CD14-positive monocyte (primary cell): ENCODE measurements at regions not wholly inside any gene's neighbourhood (a gene's known extent, or its start where the extent isn't known, plus 50 kb on each side); places are given as distances from the start of the nearest gene placed in this dataset.

ENCODE experiments used
- DNase-seq, 3 donors: peaks; one replicate each; pipeline ENCODE4 v3.0.0-alpha.2; 2011 to 2022
- H2AFZ ChIP-seq: 2 replicates; pipeline ENCODE4 v1.6.0; 2012; ENCODE audit warnings: mild to moderate bottlenecking, low read depth, low read length, inconsistent platforms; ENCODE audit not compliant: insufficient read depth, poor library complexity, severe bottlenecking
- H3K27ac ChIP-seq, 2 donors: 1 replicate in 1 of 2; 2 replicates in 1 of 2; pipeline ENCODE4 v1.5.1; 2012 to 2013; ENCODE audit warnings: low read length in 2 of 2, control low read depth in 1 of 2, inconsistent platforms in 1 of 2, low read depth in 1 of 2, mild to moderate bottlenecking in 1 of 2
- H3K27me3 ChIP-seq, 2 donors: one replicate each; pipeline versions ENCODE4 v1.6.0 to v1.6.1; 2011 to 2013; ENCODE audit warnings: low read length in 2 of 2; ENCODE audit not compliant: control insufficient read depth in 2 of 2, insufficient read depth in 2 of 2
- H3K36me3 ChIP-seq, 2 donors: replicated peaks in 1 of 2; 1 replicate in 1 of 2; 2 replicates in 1 of 2; pipeline versions ENCODE4 v1.5.1 to v1.6.1; 2012 to 2013; ENCODE audit warnings: low read length in 2 of 2, control low read depth in 1 of 2, inconsistent platforms in 1 of 2, mild to moderate bottlenecking in 1 of 2; ENCODE audit not compliant: insufficient read depth in 2 of 2, control insufficient read depth in 1 of 2
- H3K4me1 ChIP-seq, 2 donors: 1 replicate in 1 of 2; 2 replicates in 1 of 2; pipeline versions ENCODE4 v1.5.1 to v1.6.1; 2012 to 2013; ENCODE audit warnings: low read length in 2 of 2, control low read depth in 1 of 2, inconsistent platforms in 1 of 2, mild to moderate bottlenecking in 1 of 2, moderate library complexity in 1 of 2; ENCODE audit not compliant: insufficient read depth in 2 of 2, control insufficient read depth in 1 of 2
- H3K4me2 ChIP-seq: replicated peaks from 2 replicates; pipeline ENCODE3; 2012; ENCODE audit warnings: low read length, moderate library complexity, mild to moderate bottlenecking; ENCODE audit not compliant: poor library complexity, severe bottlenecking; ENCODE audit errors: extremely low read depth
- H3K4me3 ChIP-seq, 3 experiments: fragments of 200-600 bp in 1 of 3; sonication (generic) in 1 of 3; replicated peaks in 1 of 3; 1 replicate in 2 of 3; 2 replicates in 1 of 3; pipeline ENCODE4 v1.5.1; 2011 to 2013; ENCODE audit warnings: low read length in 3 of 3, mild to moderate bottlenecking in 3 of 3, control low read depth in 2 of 3, low read depth in 2 of 3, inconsistent platforms in 1 of 3, moderate library complexity in 1 of 3
- H3K79me2 ChIP-seq: 2 replicates; pipeline ENCODE4 v1.6.0; 2012; ENCODE audit warnings: mild to moderate bottlenecking, control low read depth, inconsistent platforms, low read length, moderate library complexity; ENCODE audit not compliant: insufficient read depth
- H3K9ac ChIP-seq: 2 replicates; pipeline ENCODE4 v1.6.0; 2017; ENCODE audit warnings: low read length, mild to moderate bottlenecking; ENCODE audit not compliant: insufficient read depth, poor library complexity, severe bottlenecking
- H3K9me3 ChIP-seq, 2 donors: replicated peaks in 1 of 2; 1 replicate in 1 of 2; 2 replicates in 1 of 2; pipeline versions ENCODE4 v1.5.1 to v1.6.1; 2012 to 2013; ENCODE audit warnings: low read length in 2 of 2, control low read depth in 1 of 2; ENCODE audit not compliant: control insufficient read depth in 1 of 2, insufficient read depth in 1 of 2
- H4K20me1 ChIP-seq: 2 replicates; pipeline ENCODE4 v1.6.0; 2012; ENCODE audit warnings: mild to moderate bottlenecking, low read length, control low read depth, moderate library complexity; ENCODE audit not compliant: insufficient read depth
- H3K27ac Mint-ChIP-seq, 7 donors: one replicate each; pipeline ENCODE4 v1.8.0; 2020; ENCODE audit warnings: mild to moderate bottlenecking in 7 of 7, mixed read lengths in 7 of 7, moderate library complexity in 6 of 7, inconsistent platforms in 2 of 7
- H3K27me3 Mint-ChIP-seq, 3 donors: one replicate each; pipeline ENCODE4 v1.8.0; 2021 to 2022; ENCODE audit warnings: low read depth in 3 of 3, mild to moderate bottlenecking in 3 of 3, mixed read lengths in 3 of 3, moderate library complexity in 3 of 3, inconsistent platforms in 1 of 3
- H3K36me3 Mint-ChIP-seq, 2 donors: one replicate each; pipeline ENCODE4 v1.8.0; 2020; ENCODE audit warnings: mixed read lengths in 2 of 2, inconsistent platforms in 1 of 2, mild to moderate bottlenecking in 1 of 2
- H3K4me1 Mint-ChIP-seq: one replicate; pipeline ENCODE4 v1.8.0; 2020; ENCODE audit warnings: mild to moderate bottlenecking, mixed read lengths
- H3K4me3 Mint-ChIP-seq, 2 donors: one replicate each; pipeline ENCODE4 v1.8.0; 2020; ENCODE audit warnings: mild to moderate bottlenecking in 2 of 2, mixed read lengths in 2 of 2, moderate library complexity in 1 of 2
- H3K9me3 Mint-ChIP-seq, 7 donors: one replicate each; pipeline ENCODE4 v1.8.0; 2020 to 2022; ENCODE audit warnings: mixed read lengths in 7 of 7, mild to moderate bottlenecking in 6 of 7, moderate library complexity in 6 of 7, inconsistent platforms in 2 of 7
- CTCF ChIP-seq: fragments of 200-600 bp; IDR thresholded peaks from one replicate; pipeline ENCODE4 v1.8.0; 2022; ENCODE audit warnings: antibody characterized with exemption, mild to moderate bottlenecking
- WGBS: methylation state at CpG from one replicate; pipeline ENCODE4 v1.1.5; 2013; ENCODE audit warnings: missing lambda C conversion rate; ENCODE audit not compliant: insufficient coverage; 5-methylcytosine and 5-hydroxymethylcytosine counted together
- intact Hi-C, 2 donors: fragments of 100-400 bp; cut with micrococcal nuclease; formaldehyde crosslinking; loops; one replicate each; pipeline versions ENCODE4 v1.15.0 to v1.15.1; 2023

- no peaks in the 10 kb centered on the region for H3K4me1 Mint-ChIP-seq
Observed at GRCh38 chr2:234679301-234679740, 182.4 kb upstream of the ARL4C start.

GRCh38 chr2:234678711-234679110 is 181.8 kb upstream of the ARL4C start:
- no peak for TF ChIP-seq CTCF
- no peaks in the 10 kb centered on the region for H4K20me1 ChIP-seq
- no peak for DNase-seq
- no peaks in the 10 kb centered on the region for H3K4me1 ChIP-seq
- Mint-ChIP-seq H3K9me3 (peaks cover 0 to 3% (median 0%) of the 10 kb centered on the region in 7 donors), H3K27me3 (no peaks in the 10 kb centered on the region), H3K4me1 (no peaks in the 10 kb centered on the region), H3K27ac (no peak overlapping the region), H3K36me3 (no peaks in the 10 kb centered on the region), H3K4me3 (no peak overlapping the region)
- H3K9me3 ChIP-seq, result no peaks in the 10 kb centered on the region
- WGBS, result 57% methylated on average over 1 of the region's 2 CpGs
- H3K36me3 ChIP-seq, result no peaks in the 10 kb centered on the region
- no peak overlapping the region for H3K4me2 ChIP-seq
- H3K79me2 ChIP-seq, result no peaks in the 10 kb centered on the region
- H3K4me3 ChIP-seq, result no peak overlapping the region
- H2AFZ ChIP-seq, result no peak overlapping the region
- no peaks in the 10 kb centered on the region for H3K27me3 ChIP-seq
- H3K9ac ChIP-seq, result no peak overlapping the region
- no peak overlapping the region for H3K27ac ChIP-seq
- intact Hi-C loops, result no loop called here

More at GRCh38 chr2:234679301-234679740, 182.4 kb upstream of the ARL4C start:
- Histone ChIP-seq H3K9ac (no peak overlapping the region), H3K4me2 (no peak overlapping the region), H3K27ac (no peak overlapping the region), H3K36me3 (no peaks in the 10 kb centered on the region), H4K20me1 (no peaks in the 10 kb centered on the region), H3K9me3 (no peaks in the 10 kb centered on the region), H3K79me2 (no peaks in the 10 kb centered on the region), H3K27me3 (no peaks in the 10 kb centered on the region), H3K4me1 (no peaks in the 10 kb centered on the region), H2AFZ (no peak overlapping the region), H3K4me3 (no peak overlapping the region)
- intact Hi-C loops, result no loop called here
- TF ChIP-seq CTCF, result no peak
- Mint-ChIP-seq H3K9me3 (no peaks in the 10 kb centered on the region), H3K36me3 (no peaks in the 10 kb centered on the region), H3K27ac (no peak overlapping the region), H3K4me3 (no peak overlapping the region), H3K27me3 (no peaks in the 10 kb centered on the region)
- WGBS, result 89% methylated on average over 6 of the region's 8 CpGs
- DNase-seq, result no peak
